Activated CD8-positive, alpha-beta memory T cell treated with anti-CD3 and anti-CD28 coated beads for 4 hours (primary cell): ENCODE measurements at regions not wholly inside any gene's neighbourhood (a gene's known extent, or its start where the extent isn't known, plus 50 kb on each side); places are given as distances from the start of the nearest gene placed in this dataset.

Experiments used
- DNase-seq, 2 donors: peaks; one replicate each; pipeline ENCODE4 v3.0.0-alpha.2; 2020; ENCODE audit warnings: low read depth in 2 of 2

GRCh38 chr3:6568999-6569493 is 291.9 kb upstream of the GRM7 start:
- no peak for DNase-seq

GRCh38 chr3:6571448-6571847 is 289.5 kb upstream of the GRM7 start:
- DNase-seq, result no peak

GRCh38 chr3:6577584-6577983 is 283.3 kb upstream of the GRM7 start:
- no peak for DNase-seq

- DNase-seq, result no peak
Measured at GRCh38 chr3:6578526-6578925, 282.4 kb upstream of the GRM7 start.

GRCh38 chr3:6580808-6581207 is 280.1 kb upstream of the GRM7 start:
- DNase-seq, result no peak

GRCh38 chr3:6585360-6585759 is 275.6 kb upstream of the GRM7 start:
- DNase-seq, result no peak

GRCh38 chr3:6600237-6600636 is 260.7 kb upstream of the GRM7 start:
- DNase-seq, result no peak

GRCh38 chr3:6601374-6601773 is 259.5 kb upstream of the GRM7 start:
- DNase-seq, result no peak

- no peak for DNase-seq
Measured at GRCh38 chr3:6602329-6602728, 258.6 kb upstream of the GRM7 start.

GRCh38 chr3:6605227-6605626 is 255.7 kb upstream of the GRM7 start:
- DNase-seq, result no peak

GRCh38 chr3:6608843-6609242 is 252.1 kb upstream of the GRM7 start:
- no peak for DNase-seq

- DNase-seq, result no peak
Measured at GRCh38 chr3:6612034-6612616, 248.8 kb upstream of the GRM7 start.

- DNase-seq, result no peak
Measured at GRCh38 chr3:6622260-6622659, 238.7 kb upstream of the GRM7 start.

- no peak for DNase-seq
Measured at GRCh38 chr3:6622712-6623111, 238.2 kb upstream of the GRM7 start.

- no peak for DNase-seq
Measured at GRCh38 chr3:6631376-6631775, 229.5 kb upstream of the GRM7 start.

- DNase-seq, result no peak
Measured at GRCh38 chr3:6640907-6641306, 220.0 kb upstream of the GRM7 start.

GRCh38 chr3:6644070-6644929 is 216.6 kb upstream of the GRM7 start:
- DNase-seq, result no peak

- no peak for DNase-seq
Measured at GRCh38 chr3:6654670-6655069, 206.2 kb upstream of the GRM7 start.

- no peak for DNase-seq
Measured at GRCh38 chr3:6655275-6655674, 205.6 kb upstream of the GRM7 start.

GRCh38 chr3:6657591-6657990 is 203.3 kb upstream of the GRM7 start:
- DNase-seq, result no peak

GRCh38 chr3:6667354-6667753 is 193.6 kb upstream of the GRM7 start:
- DNase-seq, result no peak

- DNase-seq, result no peak
Measured at GRCh38 chr3:6671363-6671762, 189.6 kb upstream of the GRM7 start.

- no peak for DNase-seq
Measured at GRCh38 chr3:6679510-6679909, 181.4 kb upstream of the GRM7 start.
